ENCODE measurements at regions not wholly inside any gene's neighbourhood (a gene's known extent, or its start where the extent isn't known, plus 50 kb on each side); places are given as distances from the start of the nearest gene placed in this dataset.
"Not testable (repeated sequence)": the region's sequence is repeated elsewhere in the genome, so short reads cannot be mapped to it uniquely, and the experiment has no call there.

GRCh38 chr17:20735796-20736195 is 156.3 kb downstream of the CDRT15L2 start:
- no peak overlapping the region for H3K4me3 Mint-ChIP-seq
- no peaks in the 10 kb centered on the region for H3K9me3 Mint-ChIP-seq
- no peaks in the 10 kb centered on the region for H3K36me3 Mint-ChIP-seq
- H3K27me3 Mint-ChIP-seq: peaks cover 4% of the 10 kb centered on the region
- no peaks in the 10 kb centered on the region for H3K4me1 Mint-ChIP-seq (ENCODE audit: unreplicated experiment)
- H3K27ac Mint-ChIP-seq: no peak overlapping the region
- DNase-seq (ENCODE audit: extremely low spot score, unreplicated experiment): no peak
- no peak for TF ChIP-seq CTCF (conservative IDR thresholded peaks at IDR 0.05)

- DNase-seq (ENCODE audit: extremely low spot score, unreplicated experiment); H3K36me3 Mint-ChIP-seq; H3K9me3 Mint-ChIP-seq; H3K27ac Mint-ChIP-seq; H3K4me3 Mint-ChIP-seq; H3K4me1 Mint-ChIP-seq (ENCODE audit: unreplicated experiment): not testable (repeated sequence)
- H3K27me3 Mint-ChIP-seq: peaks cover 12% of the 10 kb centered on the region
Observed at GRCh38 chr17:20737636-20738035, 158.1 kb downstream of the CDRT15L2 start.

- H3K4me1 Mint-ChIP-seq (ENCODE audit: unreplicated experiment): no peaks in the 10 kb centered on the region
- DNase-seq (ENCODE audit: extremely low spot score, unreplicated experiment): no peak
- TF ChIP-seq CTCF (conservative IDR thresholded peaks at IDR 0.05): no peak
- no peaks in the 10 kb centered on the region for H3K27me3 Mint-ChIP-seq
- no peak overlapping the region for H3K27ac Mint-ChIP-seq
- no peaks in the 10 kb centered on the region for H3K36me3 Mint-ChIP-seq
- no peak overlapping the region for H3K4me3 Mint-ChIP-seq
- H3K9me3 Mint-ChIP-seq: no peaks in the 10 kb centered on the region
Observed at GRCh38 chr17:20771104-20771503, 191.6 kb downstream of the CDRT15L2 start.

GRCh38 chr17:20774472-20775135 is 195.1 kb downstream of the CDRT15L2 start:
- no peak overlapping the region for H3K27ac Mint-ChIP-seq
- TF ChIP-seq CTCF (conservative IDR thresholded peaks at IDR 0.05): no peak
- no peaks in the 10 kb centered on the region for H3K4me1 Mint-ChIP-seq (ENCODE audit: unreplicated experiment)
- no peaks in the 10 kb centered on the region for H3K9me3 Mint-ChIP-seq
- H3K27me3 Mint-ChIP-seq: no peaks in the 10 kb centered on the region
- H3K4me3 Mint-ChIP-seq: no peak overlapping the region
- no peaks in the 10 kb centered on the region for H3K36me3 Mint-ChIP-seq
- no peak for DNase-seq (ENCODE audit: extremely low spot score, unreplicated experiment)

GRCh38 chr17:20775331-20775730 is 195.8 kb downstream of the CDRT15L2 start:
- Mint-ChIP-seq H3K9me3 (no peaks in the 10 kb centered on the region), H3K4me1 (ENCODE audit: unreplicated experiment) (no peaks in the 10 kb centered on the region), H3K36me3 (no peaks in the 10 kb centered on the region), H3K4me3 (no peak overlapping the region), H3K27me3 (no peaks in the 10 kb centered on the region), H3K27ac (no peak overlapping the region)
- peak; percentile 34 for DNase-seq (ENCODE audit: extremely low spot score, unreplicated experiment)
- TF ChIP-seq CTCF (conservative IDR thresholded peaks at IDR 0.05): no peak

GRCh38 chr17:20779521-20779920 is 200.0 kb downstream of the CDRT15L2 start:
- H3K36me3 Mint-ChIP-seq: no peaks in the 10 kb centered on the region

More at GRCh38 chr17:20779521-20779920, 200.0 kb downstream of the CDRT15L2 start:
- H3K27me3 Mint-ChIP-seq: no peaks in the 10 kb centered on the region
- TF ChIP-seq CTCF (conservative IDR thresholded peaks at IDR 0.05): no peak
- no peak overlapping the region for H3K4me3 Mint-ChIP-seq
- no peak for DNase-seq (ENCODE audit: extremely low spot score, unreplicated experiment)
- H3K9me3 Mint-ChIP-seq: no peaks in the 10 kb centered on the region
- H3K4me1 Mint-ChIP-seq (ENCODE audit: unreplicated experiment): no peaks in the 10 kb centered on the region
- H3K27ac Mint-ChIP-seq: no peak overlapping the region

Data from type B pancreatic cell (in vitro differentiated cells).